ENCODE measurements at regions not wholly inside any gene's neighbourhood (a gene's known extent, or its start where the extent isn't known, plus 50 kb on each side); places are given as distances from the start of the nearest gene placed in this dataset.

GRCh38 chr4:66307641-66308438 lies 637.6 kb upstream of the EPHA5 start:
- Histone ChIP-seq H3K4me3 (no peak overlapping the region), H3K4me1 (ENCODE audit: control insufficient read depth in 5 of 5, insufficient read depth in 5 of 5, low read length in 5 of 5) (no peaks in the 10 kb centered on the region), H3K27me3 (ENCODE audit: control insufficient read depth in 3 of 3, insufficient read depth in 3 of 3, low read length in 2 of 3) (no peaks in the 10 kb centered on the region), H3K27ac (ENCODE audit: low read depth in 1 of 2, low read length in 1 of 2) (no peak overlapping the region), H3K9me3 (ENCODE audit: control insufficient read depth in 4 of 4, insufficient read depth in 3 of 4, low read length in 3 of 4) (peaks cover 0 to 7% (median 2%) of the 10 kb centered on the region in 4 donors), H3K9ac (ENCODE audit: insufficient read depth in 1 of 2, low read length in 2 of 2) (no peak overlapping the region), H3K36me3 (ENCODE audit: control insufficient read depth in 4 of 4, insufficient read depth in 4 of 4, low read length in 4 of 4) (no peaks in the 10 kb centered on the region)
- 59 to 67% methylated on average over 3 of the region's 3 CpGs for WGBS, 2 donors
- ATAC-seq (ENCODE audit: insufficient read depth, low FRiP score), result no peak
- no peak for TF ChIP-seq CTCF (IDR thresholded peaks at IDR 0.05; ENCODE audit: control extremely low read depth, extremely low read depth)
- DNase-seq, result no peak

- no peak overlapping the region for H3K4me3 ChIP-seq
- H3K9ac ChIP-seq (ENCODE audit: insufficient read depth in 1 of 2, low read length in 2 of 2), result no peak overlapping the region
- no peaks in the 10 kb centered on the region for H3K9me3 ChIP-seq (ENCODE audit: control insufficient read depth in 4 of 4, insufficient read depth in 3 of 4, low read length in 3 of 4)
- ATAC-seq (ENCODE audit: insufficient read depth, low FRiP score), result no peak
- WGBS, 2 donors, result 54 to 56% methylated on average over 2 of the region's 2 CpGs
- no peak overlapping the region for H3K27ac ChIP-seq (ENCODE audit: low read depth in 1 of 2, low read length in 1 of 2)
- TF ChIP-seq CTCF (IDR thresholded peaks at IDR 0.05; ENCODE audit: control extremely low read depth, extremely low read depth), result no peak
- no peaks in the 10 kb centered on the region for H3K4me1 ChIP-seq (ENCODE audit: control insufficient read depth in 5 of 5, insufficient read depth in 5 of 5, low read length in 5 of 5)
- H3K36me3 ChIP-seq (ENCODE audit: control insufficient read depth in 4 of 4, insufficient read depth in 4 of 4, low read length in 4 of 4), result no peaks in the 10 kb centered on the region
- H3K27me3 ChIP-seq (ENCODE audit: control insufficient read depth in 3 of 3, insufficient read depth in 3 of 3, low read length in 2 of 3), result no peaks in the 10 kb centered on the region
- no peak for DNase-seq
These were observed 630.1 kb upstream of the EPHA5 start for GRCh38 chr4:66300336-66300934.

GRCh38 chr4:66298569-66298968 lies 628.3 kb upstream of the EPHA5 start:
- H3K27ac ChIP-seq (ENCODE audit: low read depth in 1 of 2, low read length in 1 of 2), result no peak overlapping the region
- WGBS, 2 donors, result 75 to 77% methylated on average over 1 of the region's 1 CpG
- no peaks in the 10 kb centered on the region for H3K4me1 ChIP-seq (ENCODE audit: control insufficient read depth in 5 of 5, insufficient read depth in 5 of 5, low read length in 5 of 5)
- ATAC-seq (ENCODE audit: insufficient read depth, low FRiP score) (no peak), DNase-seq (no peak)
- no peak overlapping the region for H3K4me3 ChIP-seq
- no peak overlapping the region for H3K9ac ChIP-seq (ENCODE audit: insufficient read depth in 1 of 2, low read length in 2 of 2)
- no peaks in the 10 kb centered on the region for H3K36me3 ChIP-seq (ENCODE audit: control insufficient read depth in 4 of 4, insufficient read depth in 4 of 4, low read length in 4 of 4)
- no peaks in the 10 kb centered on the region for H3K9me3 ChIP-seq (ENCODE audit: control insufficient read depth in 4 of 4, insufficient read depth in 3 of 4, low read length in 3 of 4)
- H3K27me3 ChIP-seq (ENCODE audit: control insufficient read depth in 3 of 3, insufficient read depth in 3 of 3, low read length in 2 of 3), result no peaks in the 10 kb centered on the region
- no peak for TF ChIP-seq CTCF (IDR thresholded peaks at IDR 0.05; ENCODE audit: control extremely low read depth, extremely low read depth)

Data from lung (tissue), 11 donors.